ENCODE measurements at regions not wholly inside any gene's neighbourhood (a gene's known extent, or its start where the extent isn't known, plus 50 kb on each side); places are given as distances from the start of the nearest gene placed in this dataset.

- Histone ChIP-seq H2BK15ac (ENCODE audit: low read length) (no peak overlapping the region), H3K27me3 (replicated peaks in 1 of 4; ENCODE audit: control insufficient read depth in 3 of 4, extremely low read depth in 1 of 4, insufficient read depth in 3 of 4, low read length in 3 of 4) (no peaks in the 10 kb centered on the region), H3K79me2 (ENCODE audit: control insufficient read depth in 1 of 2, insufficient read depth in 2 of 2, low read length in 2 of 2) (no peaks in the 10 kb centered on the region), H3K9ac (replicated peaks in 1 of 4; ENCODE audit: extremely low read depth in 1 of 4, low read depth in 3 of 4, low read length in 3 of 4) (no peak overlapping the region), H3K4ac (replicated peaks; ENCODE audit: insufficient read length, low read depth, low read length) (no peak overlapping the region), H2BK12ac (ENCODE audit: low read depth, low read length) (no peak overlapping the region), H3K56ac (replicated peaks; ENCODE audit: insufficient read length, low read depth, low read length) (no peak overlapping the region), H3K23me2 (ENCODE audit: low read depth, low read length) (no peaks in the 10 kb centered on the region), H2BK20ac (ENCODE audit: low read length) (no peak overlapping the region), H2AFZ (ENCODE audit: low read length) (no peak overlapping the region), H4K8ac (ENCODE audit: extremely low read depth, insufficient read depth, low read length) (no peak overlapping the region), H3K4me3 (ENCODE audit: extremely low read depth in 1 of 4, insufficient read depth in 2 of 4, low read depth in 3 of 4, low read length in 4 of 4) (no peak overlapping the region), H3K36me3 (ENCODE audit: control insufficient read depth in 2 of 4, insufficient read depth in 4 of 4, low read length in 3 of 4) (no peaks in the 10 kb centered on the region), H3K18ac (ENCODE audit: extremely low read depth, low read length) (no peak overlapping the region), H2BK5ac (ENCODE audit: low read depth, low read length) (no peak overlapping the region), H4K20me1 (replicated peaks in 1 of 2; ENCODE audit: control insufficient read depth in 1 of 2, insufficient read depth in 2 of 2, low read length in 2 of 2) (no peaks in the 10 kb centered on the region), H4K5ac (ENCODE audit: insufficient read length, low read depth, low read length) (no peak overlapping the region), H3K27ac (ENCODE audit: low read depth, low read length) (no peak overlapping the region), H3K14ac (ENCODE audit: insufficient read length) (no peak overlapping the region), H3K4me1 (replicated peaks in 1 of 4; ENCODE audit: control insufficient read depth in 3 of 4, insufficient read depth in 4 of 4, low read length in 3 of 4) (peaks cover 0 to 2% (median 0%) of the 10 kb centered on the region in 4 experiments; a peak in 1 of 7 replicates), H4K91ac (replicated peaks; ENCODE audit: insufficient read length, low read length) (no peak overlapping the region), H3K9me3 (ENCODE audit: insufficient read depth in 2 of 2, low read depth in 1 of 2, low read length in 1 of 2) (no peaks in the 10 kb centered on the region), H3K4me2 (ENCODE audit: insufficient read depth in 1 of 2, low read depth in 2 of 2, low read length in 2 of 2) (no peak overlapping the region), H2AK5ac (ENCODE audit: low read depth, low read length) (no peak overlapping the region), H3K79me1 (ENCODE audit: low read depth, low read length) (no peaks in the 10 kb centered on the region), H2BK120ac (replicated peaks; ENCODE audit: low read depth, low read length) (no peak overlapping the region), H3K23ac (ENCODE audit: insufficient read length) (no peak overlapping the region)
- no peak for DNase-seq (ENCODE audit: low read depth in 1 of 2, low spot score in 2 of 2)
- ChIA-PET CTCF (ENCODE audit: partially characterized antibody) (interaction anchor here (1.2 kb wide), 1 partner anchor 22 kb away, joined by 3 read pairs; no protein-coding TSS in a partner anchor), POLR2A (ENCODE audit: partially characterized antibody) (no interaction called here)
- no peak for FAIRE-seq
- no peak for TF ChIP-seq ATF3 (IDR thresholded peaks at IDR 0.05; ENCODE audit: insufficient read depth, low read depth, low read length)
- 64% methylated on average over 2 of the region's 2 CpGs; no CpG with 5 or more reads in 1 of the 2 experiments for WGBS, 2 experiments (ENCODE audit: extremely low coverage in 1 of 2, insufficient coverage in 1 of 2, insufficient read length in 1 of 2, insufficient replicate concordance in 2 of 2, low coverage in 1 of 2, low lambda C conversion rate in 2 of 2, missing lambda C conversion rate in 1 of 2)
Measured at GRCh38 chrX:125153621-125154020, 166.1 kb upstream of the TEX13C start.

Data from H1 (cell line).